ENCODE measurements at regions not wholly inside any gene's neighbourhood (a gene's known extent, or its start where the extent isn't known, plus 50 kb on each side); places are given as distances from the start of the nearest gene placed in this dataset.

DNA sequence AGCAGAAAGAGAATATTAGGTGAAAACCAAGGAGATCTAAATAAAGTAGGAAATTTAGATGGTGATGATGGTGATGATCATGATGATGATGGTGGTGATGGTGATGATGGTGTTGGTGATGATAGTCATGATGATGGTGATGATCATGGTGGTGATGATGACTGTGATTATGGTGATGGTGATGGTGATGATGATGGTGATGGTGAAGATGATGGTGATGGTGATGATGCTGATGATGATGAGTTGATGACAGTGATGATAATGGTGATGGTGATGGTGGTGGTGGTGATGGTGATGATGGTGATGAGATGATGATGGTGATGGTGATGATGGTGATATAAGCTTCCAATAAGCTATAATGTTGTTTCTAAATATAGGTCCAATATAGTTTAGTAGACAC, 548.2 kb upstream of the AMELY start:
- TF ChIP-seq CEBPB (IDR thresholded peaks at IDR 0.05; ENCODE audit: low read depth, low read length) (no peak), CTCF (IDR thresholded peaks at IDR 0.05; ENCODE audit: control extremely low read depth in 1 of 3, insufficient read depth in 1 of 3, low read depth in 1 of 3, low read length in 3 of 3) (no peak)

Measured in H1 (cell line).